ENCODE measurements at regions not wholly inside any gene's neighbourhood (a gene's known extent, or its start where the extent isn't known, plus 50 kb on each side); places are given as distances from the start of the nearest gene placed in this dataset.

- Histone ChIP-seq H3K9ac (ENCODE audit: low read length) (no peak overlapping the region), H3K36me3 (ENCODE audit: low read depth, low read length) (no peaks in the 10 kb centered on the region), H3K27ac (ENCODE audit: low read length) (no peak overlapping the region), H3K4me1 (ENCODE audit: insufficient read depth, low read length) (no peaks in the 10 kb centered on the region), H2AFZ (ENCODE audit: low read length) (no peak overlapping the region), H3K9me2 (replicated peaks; ENCODE audit: low read length) (no peaks in the 10 kb centered on the region), H3K27me3 (ENCODE audit: low read length) (peaks cover 38% of the 10 kb centered on the region), H4K20me1 (ENCODE audit: low read length) (no peaks in the 10 kb centered on the region), H3F3A (ENCODE audit: low read length, unreplicated experiment) (no peaks in the 10 kb centered on the region), H3K79me2 (ENCODE audit: low read length) (no peaks in the 10 kb centered on the region), H3K9me3 (ENCODE audit: low read length) (no peaks in the 10 kb centered on the region), H3K4me3 (ENCODE audit: low read length) (no peak overlapping the region), H3K4me2 (ENCODE audit: low read length) (no peak overlapping the region)
- TF ChIP-seq EZH2 (IDR thresholded peaks at IDR 0.05; ENCODE audit: low read length, unreplicated experiment) (no peak), CTCF (conservative IDR thresholded peaks at IDR 0.05; ENCODE audit: low read depth, low read length) (no peak), EZH2phosphoT487 (IDR thresholded peaks at IDR 0.05; ENCODE audit: borderline replicate concordance, low read length) (no peak)
- no TSS peak for BruUV-seq (replicated peaks)
- ATAC-seq (no peak), DNase-seq (no peak)
- intact Hi-C loops (cut with micrococcal nuclease): no loop called here
- POLR2A ChIA-PET (ENCODE audit: unreplicated experiment): no interaction called here
- CTCF ChIA-PET: no interaction called here
These were observed 181.2 kb downstream of the TBXT start for GRCh38 chr6:165986311-165986913.

- ChIA-PET CTCF (no interaction called here), POLR2A (ENCODE audit: unreplicated experiment) (no interaction called here)
- H3K79me2 ChIP-seq (ENCODE audit: low read length): no peaks in the 10 kb centered on the region
- H3K9me3 ChIP-seq (ENCODE audit: low read length): no peaks in the 10 kb centered on the region
- intact Hi-C loops (cut with micrococcal nuclease): no loop called here
- H3K36me3 ChIP-seq (ENCODE audit: low read depth, low read length): no peaks in the 10 kb centered on the region
- H3K4me1 ChIP-seq (ENCODE audit: insufficient read depth, low read length): no peaks in the 10 kb centered on the region
- no peaks in the 10 kb centered on the region for H4K20me1 ChIP-seq (ENCODE audit: low read length)
- H3F3A ChIP-seq (ENCODE audit: low read length, unreplicated experiment): no peaks in the 10 kb centered on the region
- DNase-seq: no peak
- TF ChIP-seq EZH2phosphoT487 (IDR thresholded peaks at IDR 0.05; ENCODE audit: borderline replicate concordance, low read length) (no peak), EZH2 (IDR thresholded peaks at IDR 0.05; ENCODE audit: low read length, unreplicated experiment) (no peak), CTCF (conservative IDR thresholded peaks at IDR 0.05; ENCODE audit: low read depth, low read length) (no peak)
- no peak overlapping the region for H2AFZ ChIP-seq (ENCODE audit: low read length)
- H3K27me3 ChIP-seq (ENCODE audit: low read length): peaks cover 38% of the 10 kb centered on the region
- no TSS peak for BruUV-seq (replicated peaks)
- H3K9me2 ChIP-seq (replicated peaks; ENCODE audit: low read length): no peaks in the 10 kb centered on the region
- no peak overlapping the region for H3K9ac ChIP-seq (ENCODE audit: low read length)
- H3K4me2 ChIP-seq (ENCODE audit: low read length): no peak overlapping the region
- no peak overlapping the region for H3K27ac ChIP-seq (ENCODE audit: low read length)
- no peak overlapping the region for H3K4me3 ChIP-seq (ENCODE audit: low read length)
- no peak for ATAC-seq
These were observed 181.8 kb downstream of the TBXT start for GRCh38 chr6:165985806-165986299.

- ChIA-PET CTCF (no interaction called here), POLR2A (ENCODE audit: unreplicated experiment) (no interaction called here)
- no peak for ATAC-seq
- no peak overlapping the region for H3K9ac ChIP-seq (ENCODE audit: low read length)
- no peaks in the 10 kb centered on the region for H3F3A ChIP-seq (ENCODE audit: low read length, unreplicated experiment)
- no peaks in the 10 kb centered on the region for H3K4me1 ChIP-seq (ENCODE audit: insufficient read depth, low read length)
- peaks cover 38% of the 10 kb centered on the region for H3K27me3 ChIP-seq (ENCODE audit: low read length)
- H3K4me3 ChIP-seq (ENCODE audit: low read length): no peak overlapping the region
- TF ChIP-seq EZH2phosphoT487 (IDR thresholded peaks at IDR 0.05; ENCODE audit: borderline replicate concordance, low read length) (no peak), CTCF (conservative IDR thresholded peaks at IDR 0.05; ENCODE audit: low read depth, low read length) (no peak), EZH2 (IDR thresholded peaks at IDR 0.05; ENCODE audit: low read length, unreplicated experiment) (no peak)
- H3K79me2 ChIP-seq (ENCODE audit: low read length): no peaks in the 10 kb centered on the region
- H3K9me2 ChIP-seq (replicated peaks; ENCODE audit: low read length): no peaks in the 10 kb centered on the region
- H2AFZ ChIP-seq (ENCODE audit: low read length): no peak overlapping the region
- no peaks in the 10 kb centered on the region for H3K36me3 ChIP-seq (ENCODE audit: low read depth, low read length)
- intact Hi-C loops (cut with micrococcal nuclease): no loop called here
- no TSS peak for BruUV-seq (replicated peaks)
- H3K27ac ChIP-seq (ENCODE audit: low read length): no peak overlapping the region
- no peaks in the 10 kb centered on the region for H3K9me3 ChIP-seq (ENCODE audit: low read length)
- H3K4me2 ChIP-seq (ENCODE audit: low read length): no peak overlapping the region
- DNase-seq: no peak
- H4K20me1 ChIP-seq (ENCODE audit: low read length): no peaks in the 10 kb centered on the region
These were observed 182.3 kb downstream of the TBXT start for GRCh38 chr6:165985281-165985805.
